Neural progenitor cell (in vitro differentiated cells): ENCODE measurements at regions not wholly inside any gene's neighbourhood (a gene's known extent, or its start where the extent isn't known, plus 50 kb on each side); places are given as distances from the start of the nearest gene placed in this dataset.

Experiments
- DNase-seq: peaks from one replicate; pipeline ENCODE4 v3.0.0-alpha.2; 2016; ENCODE audit warnings: low spot score
- H2AFZ ChIP-seq: fragments of 200-600 bp; sonication (generic); replicated peaks from 2 replicates; pipeline ENCODE4 v1.6.1; 2016; ENCODE audit warnings: antibody characterized with exemption
- H3F3A ChIP-seq: fragments of 200-600 bp; sonication (generic); 2 replicates; pipeline ENCODE4 v1.6.1; 2016; ENCODE audit warnings: antibody characterized with exemption, low read depth
- H3K27ac ChIP-seq: fragments of 200-600 bp; sonication (generic); 2 replicates; pipeline ENCODE4 v1.5.1; 2016; ENCODE audit warnings: mild to moderate bottlenecking
- H3K27me3 ChIP-seq: fragments of 200-600 bp; sonication (generic); 2 replicates; pipeline ENCODE4 v1.6.1; 2016; ENCODE audit warnings: mild to moderate bottlenecking, moderate library complexity
- H3K36me3 ChIP-seq: fragments of 200-600 bp; sonication (generic); 2 replicates; pipeline ENCODE4 v1.5.1; 2016
- H3K4me1 ChIP-seq: fragments of 200-600 bp; sonication (generic); 2 replicates; pipeline ENCODE4 v1.6.1; 2016; ENCODE audit warnings: mixed run types
- H3K4me2 ChIP-seq: fragments of 200-600 bp; sonication (generic); 2 replicates; pipeline ENCODE4 v1.6.1; 2016
- H3K4me3 ChIP-seq: fragments of 200-600 bp; sonication (generic); 2 replicates; pipeline ENCODE4 v1.5.1; 2016
- H3K79me2 ChIP-seq: fragments of 200-600 bp; sonication (generic); 2 replicates; pipeline ENCODE4 v1.6.1; 2016; ENCODE audit warnings: low read depth
- H3K9ac ChIP-seq: fragments of 200-600 bp; sonication (generic); 2 replicates; pipeline ENCODE4 v1.6.1; 2016
- H3K9me3 ChIP-seq: fragments of 200-600 bp; sonication (generic); 2 replicates; pipeline ENCODE4 v1.5.1; 2016; ENCODE audit warnings: low read depth
- H4K20me1 ChIP-seq: fragments of 200-600 bp; sonication (generic); 2 replicates; pipeline ENCODE4 v1.6.1; 2016; ENCODE audit warnings: low read depth
- H3K27ac Mint-ChIP-seq: 3 replicates; pipeline ENCODE4 v1.8.0; 2021; ENCODE audit warnings: mixed read lengths
- H3K27me3 Mint-ChIP-seq: 2 replicates; pipeline ENCODE4 v1.8.0; 2022; ENCODE audit warnings: low read depth, mild to moderate bottlenecking, inconsistent platforms, moderate library complexity, mixed read lengths; ENCODE audit not compliant: insufficient read depth
- H3K36me3 Mint-ChIP-seq: 3 replicates; pipeline ENCODE4 v1.8.0; 2021; ENCODE audit warnings: mixed read lengths
- H3K4me1 Mint-ChIP-seq: 3 replicates; pipeline ENCODE4 v1.8.0; 2021; ENCODE audit warnings: mixed read lengths
- H3K4me3 Mint-ChIP-seq: 3 replicates; pipeline ENCODE4 v1.8.0; 2021; ENCODE audit warnings: mild to moderate bottlenecking, moderate library complexity, mixed read lengths
- H3K9me3 Mint-ChIP-seq: 3 replicates; pipeline ENCODE4 v1.8.0; 2020; ENCODE audit warnings: mixed read lengths
- EZH2 ChIP-seq: fragments of 200-600 bp; sonication (generic); IDR thresholded peaks from 2 replicates; pipeline ENCODE4 v1.6.1; 2017; ENCODE audit warnings: antibody characterized with exemption, mild to moderate bottlenecking, moderate library complexity
- EZH2phosphoT487 ChIP-seq: fragments of 200-600 bp; sonication (generic); IDR thresholded peaks from 2 replicates; pipeline ENCODE4 v1.6.1; 2017; ENCODE audit warnings: antibody characterized with exemption
- TF ChIP-seq, protein P1 (sequence below): fragments of 200-600 bp; sonication (generic); IDR thresholded peaks from 2 replicates; pipeline ENCODE4 v1.5.1; 2017; ENCODE audit warnings: antibody characterized with exemption, mild to moderate bottlenecking

DNA sequence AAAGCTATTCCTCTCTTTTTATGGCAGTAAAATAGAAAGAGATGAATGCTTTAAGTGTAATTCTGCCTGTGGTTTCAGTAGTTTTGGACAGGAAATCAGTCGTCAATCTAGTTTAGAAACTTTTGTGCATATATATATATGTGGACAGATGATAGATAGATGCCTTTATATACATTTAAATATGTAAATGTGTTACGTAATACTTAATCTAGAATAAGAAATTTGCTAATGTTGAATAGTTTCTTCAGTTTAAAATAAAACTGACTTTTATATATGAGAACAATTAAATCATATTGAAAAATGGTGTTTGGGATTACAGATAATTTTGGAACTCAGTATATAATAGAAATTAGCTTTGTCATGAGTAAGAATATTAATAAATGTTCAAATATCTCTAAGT, 1165.7 kb upstream of the NCAM2 start:
- no peaks in the 10 kb centered on the region for H3K27me3 ChIP-seq
- no peak overlapping the region for H3K4me2 ChIP-seq
- no peak overlapping the region for H2AFZ ChIP-seq
- no peaks in the 10 kb centered on the region for H3K36me3 Mint-ChIP-seq
- H3K9me3 Mint-ChIP-seq = no peaks in the 10 kb centered on the region
- no peaks in the 10 kb centered on the region for H3K4me1 ChIP-seq
- H3K27me3 Mint-ChIP-seq = no peaks in the 10 kb centered on the region
- no peaks in the 10 kb centered on the region for H3K36me3 ChIP-seq
- TF ChIP-seq EZH2 = no peak
- no peak for TF ChIP-seq EZH2phosphoT487
- TF ChIP-seq, protein P1, sequence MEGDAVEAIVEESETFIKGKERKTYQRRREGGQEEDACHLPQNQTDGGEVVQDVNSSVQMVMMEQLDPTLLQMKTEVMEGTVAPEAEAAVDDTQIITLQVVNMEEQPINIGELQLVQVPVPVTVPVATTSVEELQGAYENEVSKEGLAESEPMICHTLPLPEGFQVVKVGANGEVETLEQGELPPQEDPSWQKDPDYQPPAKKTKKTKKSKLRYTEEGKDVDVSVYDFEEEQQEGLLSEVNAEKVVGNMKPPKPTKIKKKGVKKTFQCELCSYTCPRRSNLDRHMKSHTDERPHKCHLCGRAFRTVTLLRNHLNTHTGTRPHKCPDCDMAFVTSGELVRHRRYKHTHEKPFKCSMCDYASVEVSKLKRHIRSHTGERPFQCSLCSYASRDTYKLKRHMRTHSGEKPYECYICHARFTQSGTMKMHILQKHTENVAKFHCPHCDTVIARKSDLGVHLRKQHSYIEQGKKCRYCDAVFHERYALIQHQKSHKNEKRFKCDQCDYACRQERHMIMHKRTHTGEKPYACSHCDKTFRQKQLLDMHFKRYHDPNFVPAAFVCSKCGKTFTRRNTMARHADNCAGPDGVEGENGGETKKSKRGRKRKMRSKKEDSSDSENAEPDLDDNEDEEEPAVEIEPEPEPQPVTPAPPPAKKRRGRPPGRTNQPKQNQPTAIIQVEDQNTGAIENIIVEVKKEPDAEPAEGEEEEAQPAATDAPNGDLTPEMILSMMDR = no peak
- H3K9ac ChIP-seq = no peak overlapping the region
- no peak overlapping the region for H3K4me3 Mint-ChIP-seq
- no peaks in the 10 kb centered on the region for H3K9me3 ChIP-seq
- H3K27ac Mint-ChIP-seq = no peak overlapping the region
- H3K79me2 ChIP-seq = no peaks in the 10 kb centered on the region
- no peaks in the 10 kb centered on the region for H3F3A ChIP-seq
- H4K20me1 ChIP-seq = no peaks in the 10 kb centered on the region
- H3K4me1 Mint-ChIP-seq = no peaks in the 10 kb centered on the region
- H3K4me3 ChIP-seq = no peak overlapping the region
- DNase-seq = no peak
- H3K27ac ChIP-seq = no peak overlapping the region

DNA sequence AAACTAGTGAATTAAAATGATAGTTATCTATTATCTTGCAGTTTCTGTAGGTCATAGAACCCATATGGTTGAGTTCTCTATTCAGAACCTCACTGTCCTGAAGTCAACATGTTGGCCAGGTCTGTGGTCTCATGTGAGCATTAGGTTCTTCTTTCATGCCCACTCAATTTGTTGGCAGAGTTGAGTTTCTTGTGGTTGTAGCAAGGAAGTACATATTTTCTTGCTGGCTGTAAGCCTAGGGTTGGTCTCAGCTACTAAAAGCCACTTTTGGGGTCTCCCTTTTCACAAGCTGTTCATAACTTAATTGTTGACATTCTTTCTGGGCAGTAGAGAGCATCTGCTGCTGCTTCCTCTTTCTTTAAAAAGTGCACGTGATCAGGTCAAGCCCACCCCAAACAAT, 1165.1 kb upstream of the NCAM2 start:
- Histone ChIP-seq H3K79me2 (no peaks in the 10 kb centered on the region), H3K9me3 (no peaks in the 10 kb centered on the region), H2AFZ (no peak overlapping the region), H3K36me3 (no peaks in the 10 kb centered on the region), H3K4me3 (no peak overlapping the region), H3K9ac (no peak overlapping the region), H3K4me1 (no peaks in the 10 kb centered on the region), H4K20me1 (no peaks in the 10 kb centered on the region), H3K4me2 (no peak overlapping the region), H3F3A (no peaks in the 10 kb centered on the region), H3K27me3 (no peaks in the 10 kb centered on the region), H3K27ac (no peak overlapping the region)
- Mint-ChIP-seq H3K4me1 (no peaks in the 10 kb centered on the region), H3K27ac (no peak overlapping the region), H3K4me3 (no peak overlapping the region), H3K9me3 (no peaks in the 10 kb centered on the region), H3K27me3 (no peaks in the 10 kb centered on the region), H3K36me3 (no peaks in the 10 kb centered on the region)
- DNase-seq = no peak
- TF ChIP-seq EZH2phosphoT487 = no peak
- TF ChIP-seq, protein P1 = no peak
- TF ChIP-seq EZH2 = no peak

DNA sequence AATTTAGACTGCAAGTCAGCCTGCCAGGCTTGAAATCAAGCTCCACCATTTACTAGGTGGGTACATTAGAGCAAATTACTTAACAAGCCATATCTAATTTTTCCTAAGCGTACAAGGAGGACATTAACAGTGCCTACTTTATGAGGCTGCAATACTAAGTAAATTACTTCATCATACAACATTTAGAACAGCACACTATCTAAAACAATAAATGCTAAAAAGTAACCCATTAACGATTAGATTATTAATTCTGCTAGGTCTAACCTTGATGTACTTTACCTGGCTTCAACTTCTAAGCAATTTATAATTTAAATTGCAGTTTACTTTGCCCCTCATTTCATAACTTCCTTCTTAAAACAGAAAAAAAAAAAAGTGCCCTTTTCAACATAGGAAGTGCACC, 1155.6 kb upstream of the NCAM2 start:
- no peaks in the 10 kb centered on the region for H3K4me1 ChIP-seq
- no peaks in the 10 kb centered on the region for H3K36me3 ChIP-seq
- no peaks in the 10 kb centered on the region for H3K27me3 ChIP-seq
- H3K27ac ChIP-seq = no peak overlapping the region
- H3K4me2 ChIP-seq = no peak overlapping the region
- no peak for DNase-seq
- no peaks in the 10 kb centered on the region for H3K4me1 Mint-ChIP-seq
- no peaks in the 10 kb centered on the region for H3K27me3 Mint-ChIP-seq
- TF ChIP-seq, protein P1 = no peak
- TF ChIP-seq EZH2phosphoT487 (no peak), EZH2 (no peak)
- no peaks in the 10 kb centered on the region for H3K9me3 ChIP-seq
- no peaks in the 10 kb centered on the region for H3K36me3 Mint-ChIP-seq
- H3K4me3 Mint-ChIP-seq = no peak overlapping the region
- no peak overlapping the region for H2AFZ ChIP-seq
- H3K27ac Mint-ChIP-seq = no peak overlapping the region
- H4K20me1 ChIP-seq = no peaks in the 10 kb centered on the region
- no peaks in the 10 kb centered on the region for H3F3A ChIP-seq
- no peaks in the 10 kb centered on the region for H3K9me3 Mint-ChIP-seq
- H3K4me3 ChIP-seq = no peak overlapping the region
- no peak overlapping the region for H3K9ac ChIP-seq
- no peaks in the 10 kb centered on the region for H3K79me2 ChIP-seq

DNA sequence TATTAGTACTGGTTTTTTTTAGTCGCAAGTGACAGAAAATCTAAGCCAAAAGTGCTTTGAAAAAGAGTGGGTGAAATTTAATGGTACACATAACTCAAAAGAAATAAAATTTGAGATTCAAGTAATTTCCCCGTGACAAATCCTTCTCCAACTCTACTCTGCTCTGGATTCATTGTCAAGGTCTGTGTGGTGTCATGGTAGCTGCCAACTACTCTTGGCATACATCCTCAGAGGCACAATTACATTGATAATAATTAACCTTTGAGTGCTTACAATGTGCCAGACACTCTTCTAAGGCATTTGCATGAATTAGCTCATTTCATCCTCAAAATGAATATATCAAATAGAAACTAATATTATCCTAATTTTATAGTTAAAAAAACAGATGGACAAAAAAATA, 1153.9 kb upstream of the NCAM2 start:
- Histone ChIP-seq H3K9me3 (no peaks in the 10 kb centered on the region), H3K27me3 (no peaks in the 10 kb centered on the region), H3K4me3 (no peak overlapping the region), H3K4me2 (no peak overlapping the region), H3K9ac (no peak overlapping the region), H3K79me2 (no peaks in the 10 kb centered on the region), H3F3A (no peaks in the 10 kb centered on the region), H3K36me3 (no peaks in the 10 kb centered on the region), H3K27ac (no peak overlapping the region), H3K4me1 (peaks cover 4% of the 10 kb centered on the region), H4K20me1 (no peaks in the 10 kb centered on the region), H2AFZ (no peak overlapping the region)
- no peaks in the 10 kb centered on the region for H3K36me3 Mint-ChIP-seq
- no peak for DNase-seq
- no peaks in the 10 kb centered on the region for H3K9me3 Mint-ChIP-seq
- no peaks in the 10 kb centered on the region for H3K27me3 Mint-ChIP-seq
- TF ChIP-seq EZH2 = no peak
- TF ChIP-seq, protein P1 = no peak
- TF ChIP-seq EZH2phosphoT487 = no peak
- no peak overlapping the region for H3K4me3 Mint-ChIP-seq
- no peak overlapping the region for H3K27ac Mint-ChIP-seq
- no peaks in the 10 kb centered on the region for H3K4me1 Mint-ChIP-seq
